AG09309 (cell line): ENCODE measurements at regions not wholly inside any gene's neighbourhood (a gene's known extent, or its start where the extent isn't known, plus 50 kb on each side); places are given as distances from the start of the nearest gene placed in this dataset.

Experiments used
- DNase-seq: peaks from one replicate; pipeline ENCODE4 v3.0.0-alpha.2; 2010; ENCODE audit warnings: low read depth
- H3K4me3 ChIP-seq: 2 replicates; pipeline ENCODE4 v1.5.1; 2011; ENCODE audit warnings: mild to moderate bottlenecking, low read depth, low read length, moderate library complexity; ENCODE audit not compliant: control insufficient read depth
- TF ChIP-seq, protein P1 (sequence below): IDR thresholded peaks from 2 replicates; pipeline ENCODE4 v1.5.1; 2011; ENCODE audit warnings: mild to moderate bottlenecking, low read depth, low read length, inconsistent platforms; ENCODE audit not compliant: insufficient read depth, control insufficient read depth; ENCODE audit errors: missing control alignments

DNA sequence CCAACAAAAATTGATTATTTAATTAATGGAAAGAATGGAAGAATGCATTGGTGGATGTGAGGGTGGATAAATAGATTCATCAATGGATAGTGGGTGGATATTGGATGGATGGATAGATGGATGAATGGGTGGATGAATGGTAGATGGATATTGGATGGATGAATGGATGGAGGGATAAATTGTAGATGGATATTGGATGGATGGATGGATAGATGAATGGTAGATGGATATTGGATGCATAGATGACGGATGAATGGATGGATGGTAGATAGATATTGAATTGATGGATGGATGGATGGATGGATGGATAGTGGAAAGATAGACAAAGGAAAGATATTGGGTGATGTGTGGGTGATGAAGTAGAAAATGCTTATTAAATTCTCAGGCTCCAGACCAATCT, 123.6 kb upstream of the KAZN start:
- DNase-seq, result no peak
- H3K4me3 ChIP-seq, result no peak overlapping the region
- TF ChIP-seq, protein P1, sequence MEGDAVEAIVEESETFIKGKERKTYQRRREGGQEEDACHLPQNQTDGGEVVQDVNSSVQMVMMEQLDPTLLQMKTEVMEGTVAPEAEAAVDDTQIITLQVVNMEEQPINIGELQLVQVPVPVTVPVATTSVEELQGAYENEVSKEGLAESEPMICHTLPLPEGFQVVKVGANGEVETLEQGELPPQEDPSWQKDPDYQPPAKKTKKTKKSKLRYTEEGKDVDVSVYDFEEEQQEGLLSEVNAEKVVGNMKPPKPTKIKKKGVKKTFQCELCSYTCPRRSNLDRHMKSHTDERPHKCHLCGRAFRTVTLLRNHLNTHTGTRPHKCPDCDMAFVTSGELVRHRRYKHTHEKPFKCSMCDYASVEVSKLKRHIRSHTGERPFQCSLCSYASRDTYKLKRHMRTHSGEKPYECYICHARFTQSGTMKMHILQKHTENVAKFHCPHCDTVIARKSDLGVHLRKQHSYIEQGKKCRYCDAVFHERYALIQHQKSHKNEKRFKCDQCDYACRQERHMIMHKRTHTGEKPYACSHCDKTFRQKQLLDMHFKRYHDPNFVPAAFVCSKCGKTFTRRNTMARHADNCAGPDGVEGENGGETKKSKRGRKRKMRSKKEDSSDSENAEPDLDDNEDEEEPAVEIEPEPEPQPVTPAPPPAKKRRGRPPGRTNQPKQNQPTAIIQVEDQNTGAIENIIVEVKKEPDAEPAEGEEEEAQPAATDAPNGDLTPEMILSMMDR, result no peak

GRCh38 chr1:14476170-14476955, 122.1 kb upstream of the KAZN start:
- no peak for DNase-seq
- no peak overlapping the region for H3K4me3 ChIP-seq
- TF ChIP-seq, protein P1, result no peak

- no peak for DNase-seq
- TF ChIP-seq, protein P1, result no peak
Observed at GRCh38 chr1:14478120-14478519, 120.4 kb upstream of the KAZN start.

GRCh38 chr1:14479865-14480264, 118.6 kb upstream of the KAZN start:
- H3K4me3 ChIP-seq, result no peak overlapping the region
- TF ChIP-seq, protein P1, result no peak
- no peak for DNase-seq

More at GRCh38 chr1:14478120-14478519, 120.4 kb upstream of the KAZN start:
- H3K4me3 ChIP-seq, result no peak overlapping the region

- TF ChIP-seq, protein P1, result no peak
- no peak overlapping the region for H3K4me3 ChIP-seq
- no peak for DNase-seq
Observed at GRCh38 chr1:14482784-14483450, 115.6 kb upstream of the KAZN start.

DNA sequence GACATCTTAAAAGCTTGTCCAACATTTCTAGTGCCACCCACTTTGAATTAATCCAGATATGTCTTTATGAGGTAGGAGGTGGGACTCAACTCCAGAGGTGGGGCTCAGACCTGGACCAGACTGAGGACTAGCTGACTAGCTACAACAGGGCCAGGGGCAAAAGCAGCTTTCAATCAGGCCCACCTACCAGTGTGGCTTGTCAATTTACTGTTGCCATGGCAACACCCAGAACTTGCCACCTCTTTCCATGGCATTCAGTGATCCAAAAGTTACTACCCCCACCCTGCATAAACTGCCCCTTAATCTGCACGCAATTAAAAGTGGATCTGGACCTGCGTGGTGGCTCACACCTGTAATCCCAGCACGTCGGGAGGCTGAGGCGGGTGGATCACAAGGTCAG, 113.2 kb upstream of the KAZN start:
- no peak for DNase-seq
- TF ChIP-seq, protein P1, result no peak
- no peak overlapping the region for H3K4me3 ChIP-seq
